Activated CD4-positive, alpha-beta T cell treated with anti-CD3 and anti-CD28 coated beads, Interleukin-2, amount 50 U/mL, for 48 hours (primary cell): ENCODE measurements at regions not wholly inside any gene's neighbourhood (a gene's known extent, or its start where the extent isn't known, plus 50 kb on each side); places are given as distances from the start of the nearest gene placed in this dataset.

Source experiments
- DNase-seq, 2 experiments: peaks; one replicate each; pipeline ENCODE4 v3.0.0-alpha.2; 2020

GRCh38 chr1:14511796-14512585, 86.5 kb upstream of the KAZN start:
- no peak for DNase-seq

- no peak for DNase-seq
These were observed 85.4 kb upstream of the KAZN start for GRCh38 chr1:14513111-14513510.

- DNase-seq = no peak
These were observed 83.7 kb upstream of the KAZN start for GRCh38 chr1:14514739-14515138.

- DNase-seq = no peak
These were observed 81.3 kb upstream of the KAZN start for GRCh38 chr1:14516974-14517840.

GRCh38 chr1:14517841-14518180, 80.7 kb upstream of the KAZN start:
- no peak for DNase-seq

GRCh38 chr1:14519976-14520375, 78.5 kb upstream of the KAZN start:
- DNase-seq = no peak

- DNase-seq = no peak
These were observed 77.8 kb upstream of the KAZN start for GRCh38 chr1:14520514-14521163.

GRCh38 chr1:14521622-14522021, 76.9 kb upstream of the KAZN start:
- no peak for DNase-seq

- DNase-seq = no peak
These were observed 76.2 kb upstream of the KAZN start for GRCh38 chr1:14522077-14522925.

GRCh38 chr1:14522926-14523241, 75.6 kb upstream of the KAZN start:
- no peak for DNase-seq

GRCh38 chr1:14524826-14525636, 73.5 kb upstream of the KAZN start:
- no peak for DNase-seq

- no peak for DNase-seq
These were observed 69.0 kb upstream of the KAZN start for GRCh38 chr1:14529475-14529874.

- no peak for DNase-seq
These were observed 67.0 kb upstream of the KAZN start for GRCh38 chr1:14531519-14531918.

GRCh38 chr1:14535619-14536355, 62.7 kb upstream of the KAZN start:
- DNase-seq = no peak

GRCh38 chr1:14538335-14538734, 60.1 kb upstream of the KAZN start:
- no peak for DNase-seq

- no peak for DNase-seq
These were observed 59.2 kb upstream of the KAZN start for GRCh38 chr1:14539309-14539708.

GRCh38 chr1:14539953-14540563, 58.4 kb upstream of the KAZN start:
- DNase-seq = no peak

GRCh38 chr1:14541348-14541747, 57.1 kb upstream of the KAZN start:
- DNase-seq = no peak

- no peak for DNase-seq
These were observed 55.2 kb upstream of the KAZN start for GRCh38 chr1:14543191-14543840.

GRCh38 chr1:14544319-14544718, 54.2 kb upstream of the KAZN start:
- no peak for DNase-seq
